ENCODE measurements at regions not wholly inside any gene's neighbourhood (a gene's known extent, or its start where the extent isn't known, plus 50 kb on each side); places are given as distances from the start of the nearest gene placed in this dataset.

DNA sequence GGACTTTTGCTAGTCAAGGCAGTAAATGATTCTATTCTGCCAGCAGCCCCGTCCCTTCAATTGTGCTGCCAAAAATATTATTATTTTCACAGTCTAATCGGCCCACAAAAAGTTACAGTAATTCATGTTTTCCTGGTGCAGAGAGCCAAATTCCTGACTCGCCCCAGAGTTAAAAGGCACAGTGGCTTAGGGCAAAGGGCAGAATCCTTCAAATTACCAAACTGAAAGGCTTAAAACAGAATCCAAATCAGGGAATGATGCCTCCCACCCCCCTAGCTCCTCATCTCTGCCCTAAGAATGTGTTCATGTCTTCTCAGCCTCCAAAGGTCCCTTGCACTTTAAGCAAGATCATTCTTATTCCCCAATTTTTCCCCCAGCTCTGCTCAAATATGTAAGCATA lies 477.8 kb upstream of the PROK2 start:
- intact Hi-C loops (cut with DNase I) = loop anchor here (10.0 kb wide), 1 partner anchor 308 kb away; no protein-coding TSS in a partner anchor
- DNase-seq = no peak

DNA sequence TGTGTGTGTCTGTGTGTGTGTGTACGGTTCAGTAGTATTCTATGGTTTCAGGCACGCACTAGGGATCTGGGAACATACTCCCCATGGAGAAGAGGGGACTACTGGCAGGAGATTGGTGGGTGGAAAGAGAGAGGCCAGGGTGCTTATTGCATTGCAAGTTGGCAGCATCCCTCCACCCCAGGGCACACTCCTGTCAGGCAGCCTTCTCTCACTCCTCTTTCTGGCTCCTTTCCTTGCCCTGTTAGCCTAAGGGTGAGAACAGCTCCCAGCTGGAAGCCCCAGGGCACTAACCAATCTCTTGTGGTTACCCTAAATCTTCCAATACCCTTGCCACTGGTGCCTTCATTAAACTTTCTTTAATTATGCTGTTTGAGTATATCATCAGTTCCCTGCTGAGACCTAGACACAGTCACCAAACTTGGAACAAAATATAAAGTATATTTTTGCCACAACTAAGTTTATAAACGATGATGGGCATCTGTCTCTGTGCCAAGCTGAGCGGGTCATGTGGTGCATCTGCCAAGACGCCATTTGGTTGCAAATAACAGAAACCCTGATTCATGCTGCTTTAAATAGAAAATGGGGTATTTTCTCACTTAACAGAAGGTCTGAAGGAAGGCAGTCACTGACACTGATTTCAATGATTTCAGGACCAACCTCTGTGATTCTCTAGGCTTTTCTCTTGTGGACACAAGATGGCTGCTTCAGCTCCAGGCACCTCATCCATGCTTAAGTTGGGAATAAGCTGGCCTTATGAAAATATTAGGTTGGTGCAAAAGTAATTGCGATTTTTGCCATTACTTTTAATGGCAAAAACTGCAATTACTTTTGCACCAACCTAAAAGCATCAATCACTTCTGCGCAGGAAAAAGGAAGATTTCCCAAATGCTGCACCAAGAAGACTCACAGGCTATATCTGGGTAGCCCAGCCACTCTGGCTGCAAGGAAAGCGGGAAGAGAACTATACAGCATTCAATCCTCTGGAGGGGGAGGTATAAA lies 476.9 kb upstream of the PROK2 start:
- intact Hi-C loops (cut with DNase I) = loop anchor here (10.0 kb wide), 1 partner anchor 307 kb away; no protein-coding TSS in a partner anchor
- peak in 1 of 42 donors; percentile 45 for DNase-seq

GRCh38 chr3:72260588-72260910 lies 475.6 kb upstream of the PROK2 start:
- intact Hi-C loops (cut with DNase I) = loop anchor here (10.0 kb wide), 1 partner anchor 306 kb away; no protein-coding TSS in a partner anchor
- DNase-seq = peak in 12 of 42 donors; percentile 21 to 56 (median 42)

GRCh38 chr3:72259755-72260587 lies 475.0 kb upstream of the PROK2 start:
- intact Hi-C loops (cut with DNase I) = loop anchor here (10.0 kb wide), 1 partner anchor 305 kb away; no protein-coding TSS in a partner anchor
- no peak for DNase-seq

DNA sequence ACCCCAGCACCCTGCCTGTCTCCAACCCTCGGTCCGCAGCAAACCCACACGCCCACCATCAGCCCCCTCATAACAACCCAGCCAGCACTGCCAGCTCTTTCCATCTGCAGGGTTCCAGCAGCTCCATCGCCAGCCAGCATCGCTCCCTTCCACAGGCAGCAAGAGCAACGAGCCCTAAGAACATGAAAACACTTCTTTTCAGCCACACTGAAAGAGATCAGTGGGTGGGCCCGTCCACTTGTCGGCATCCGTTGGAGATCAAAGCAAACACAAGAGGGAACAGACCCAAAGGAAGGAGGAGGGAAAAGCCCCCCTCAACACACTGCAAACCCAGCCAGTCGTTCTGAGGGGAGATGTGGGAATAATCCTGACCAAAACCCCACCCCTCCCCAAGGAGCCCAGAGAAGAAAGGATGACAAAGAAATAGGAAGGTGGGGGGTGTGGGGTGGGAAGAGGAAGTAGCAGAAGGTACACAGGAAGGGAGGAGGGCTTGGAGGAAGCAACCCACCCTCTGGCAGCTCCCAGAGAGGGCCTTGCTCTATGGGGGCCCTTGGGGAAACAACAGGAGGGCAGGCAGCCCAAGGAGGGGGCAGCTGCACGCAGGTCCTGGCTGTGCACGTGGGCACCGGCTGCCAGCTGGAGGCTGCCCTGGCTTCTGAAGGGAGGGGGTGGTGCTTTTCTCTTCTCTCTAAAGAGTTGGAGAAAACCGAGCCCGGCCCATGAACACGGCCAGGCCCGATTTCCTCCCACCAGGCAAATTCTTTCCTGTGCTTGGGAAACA lies 473.6 kb upstream of the PROK2 start:
- DNase-seq = peak in 4 of 42 donors; percentile 18 to 60 (median 46)
- intact Hi-C loops (cut with DNase I) = no loop called here

- no peak for DNase-seq
- intact Hi-C loops (cut with DNase I) = no loop called here
These were observed 472.8 kb upstream of the PROK2 start for GRCh38 chr3:72257738-72258137.

- intact Hi-C loops (cut with DNase I) = no loop called here
- no peak for DNase-seq
These were observed 472.3 kb upstream of the PROK2 start for GRCh38 chr3:72257203-72257602.

DNA sequence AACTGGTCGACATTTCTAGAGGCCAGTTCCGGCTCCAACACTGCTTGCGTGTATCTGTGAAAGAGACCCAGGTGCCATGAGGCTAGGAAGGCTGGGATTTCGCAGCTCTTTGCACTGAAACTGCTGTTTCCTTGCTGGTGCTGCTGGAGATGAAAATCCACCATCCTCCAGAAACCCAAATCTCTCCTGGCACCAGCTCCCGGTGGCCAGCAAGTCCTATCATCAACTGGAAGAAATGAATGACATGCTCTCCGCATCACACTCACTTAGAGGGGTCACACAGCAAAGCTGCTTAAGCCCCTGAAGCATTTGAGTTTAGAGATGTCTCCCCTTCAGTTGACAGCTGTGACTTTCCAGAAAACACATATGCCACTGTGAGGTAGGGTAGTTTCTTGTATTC lies 471.8 kb upstream of the PROK2 start:
- DNase-seq = peak in 1 of 42 donors; percentile 42
- intact Hi-C loops (cut with DNase I) = no loop called here

- intact Hi-C loops (cut with DNase I) = no loop called here
- peak in 40 of 42 donors; percentile 23 to 83 (median 60) for DNase-seq
These were observed 471.0 kb upstream of the PROK2 start for GRCh38 chr3:72255791-72256559.

GRCh38 chr3:72255191-72255590 lies 470.2 kb upstream of the PROK2 start:
- DNase-seq = peak in 1 of 42 donors; percentile 42
- intact Hi-C loops (cut with DNase I) = no loop called here

- DNase-seq = no peak
These were observed 469.5 kb upstream of the PROK2 start for GRCh38 chr3:72254483-72254882.

GRCh38 chr3:72250725-72251124 lies 465.8 kb upstream of the PROK2 start:
- intact Hi-C loops (cut with DNase I) = no loop called here
- DNase-seq = no peak

More at GRCh38 chr3:72254483-72254882, 469.5 kb upstream of the PROK2 start:
- intact Hi-C loops (cut with DNase I) = no loop called here

- no peak for DNase-seq
- intact Hi-C loops (cut with DNase I) = loop anchor here (5.0 kb wide), 1 partner anchor 72 kb away; no protein-coding TSS in a partner anchor
These were observed 463.9 kb upstream of the PROK2 start for GRCh38 chr3:72248869-72249268.

GRCh38 chr3:72248389-72248761 lies 463.4 kb upstream of the PROK2 start:
- intact Hi-C loops (cut with DNase I) = loop anchor here (5.0 kb wide), 1 partner anchor 71 kb away; no protein-coding TSS in a partner anchor
- DNase-seq = peak in 3 of 42 donors; percentile 10 to 22 (median 16)

GRCh38 chr3:72247645-72248388 lies 462.9 kb upstream of the PROK2 start:
- peak in 41 of 42 donors; percentile 44 to 90 (median 74) for DNase-seq
- intact Hi-C loops (cut with DNase I) = loop anchor here (5.0 kb wide), 1 partner anchor 71 kb away; no protein-coding TSS in a partner anchor

DNA sequence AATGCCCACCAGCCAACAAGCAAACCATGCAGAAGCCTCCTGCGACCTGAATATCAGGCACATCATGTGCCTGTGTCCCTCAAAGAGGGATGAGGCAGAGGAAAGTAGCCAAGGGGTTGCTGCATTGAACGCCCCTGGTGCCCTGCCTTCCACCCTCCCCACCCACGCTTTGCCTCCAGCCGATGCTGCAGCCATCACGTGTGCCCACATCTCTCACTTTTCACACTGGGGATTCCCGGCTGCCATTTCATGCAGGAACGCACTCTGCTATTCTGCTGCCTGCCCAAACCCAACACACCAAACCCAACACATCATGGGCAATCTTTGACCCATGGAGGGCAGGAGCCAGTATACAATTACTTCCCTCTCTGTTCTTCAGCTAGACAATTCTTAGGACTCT lies 462.2 kb upstream of the PROK2 start:
- DNase-seq = peak in 2 of 42 donors; percentile 21 to 38
- intact Hi-C loops (cut with DNase I) = loop anchor here (5.0 kb wide), 1 partner anchor 70 kb away; no protein-coding TSS in a partner anchor

- intact Hi-C loops (cut with DNase I) = loop anchor here (5.0 kb wide), 1 partner anchor 69 kb away; no protein-coding TSS in a partner anchor
- peak; percentile 52 to 93 (median 81) for DNase-seq
These were observed 461.7 kb upstream of the PROK2 start for GRCh38 chr3:72246685-72247084.

All from head of caudate nucleus (tissue), 42 donors.